B cell (primary cell): ENCODE measurements at regions not wholly inside any gene's neighbourhood (a gene's known extent, or its start where the extent isn't known, plus 50 kb on each side); places are given as distances from the start of the nearest gene placed in this dataset.

Experiments
- ATAC-seq: fragments of 200-7000 bp; cut with Tn5 transposase; one replicate; pipeline ENCODE4 v1.10.0; 2021; ENCODE audit warnings: low read depth, mild to moderate bottlenecking, moderate number of reproducible peaks, moderate library complexity
- CTCF ChIA-PET: fragments of 350-600 bp; sonication (Branson Sonifier 250); formaldehyde crosslinking; loops from one replicate; lab custom pipeline; 2021; ENCODE audit warnings: antibody characterized with exemption, inconsistent platforms; lab: Charles Lee
- POLR2A ChIA-PET: fragments of 350-600 bp; sonication (Branson Sonifier 250); formaldehyde crosslinking; loops from one replicate; lab custom pipeline; 2021; ENCODE audit warnings: antibody characterized with exemption; lab: Charles Lee
- DNase-seq: peaks from one replicate; pipeline ENCODE4 v3.0.0; 2013
- H2AFZ ChIP-seq: 2 replicates; pipeline ENCODE4 v1.6.1; 2012; ENCODE audit warnings: mild to moderate bottlenecking, low read depth, low read length; ENCODE audit not compliant: insufficient read depth, poor library complexity, severe bottlenecking
- H3K27ac ChIP-seq, 2 donors: 1 replicate in 1 of 2; 2 replicates in 1 of 2; pipeline ENCODE4 v1.5.1; 2012 to 2013; ENCODE audit warnings: low read length in 2 of 2, mild to moderate bottlenecking in 2 of 2, moderate library complexity in 1 of 2
- H3K27me3 ChIP-seq, 4 experiments: fragments of 200-600 bp in 1 of 4; sonication (generic) in 1 of 4; replicated peaks in 1 of 4; 1 replicate in 2 of 4; 2 replicates in 2 of 4; pipeline versions ENCODE4 v1.6.1 to v1.7.0; 2013 to 2016; ENCODE audit warnings: low read length in 3 of 4, mild to moderate bottlenecking in 2 of 4, mixed read lengths in 1 of 4, moderate library complexity in 1 of 4; ENCODE audit not compliant: insufficient read depth in 4 of 4, control insufficient read depth in 3 of 4; ENCODE audit errors: control extremely low read depth in 1 of 4
- H3K36me3 ChIP-seq, 2 experiments: replicated peaks in 1 of 2; 1 replicate in 1 of 2; 2 replicates in 1 of 2; pipeline versions ENCODE4 v1.6.1 to v1.7.1; 2013; ENCODE audit warnings: low read length in 1 of 2; ENCODE audit not compliant: insufficient read depth in 2 of 2, control insufficient read depth in 1 of 2; ENCODE audit errors: control extremely low read depth in 1 of 2, extremely low read depth in 1 of 2
- H3K4me1 ChIP-seq, 2 donors: fragments of 200-600 bp in 1 of 2; sonication (generic) in 1 of 2; 1 replicate in 1 of 2; 2 replicates in 1 of 2; pipeline versions ENCODE4 v1.5.1 to v1.6.1; 2013 to 2017; ENCODE audit warnings: low read length in 2 of 2; ENCODE audit not compliant: control insufficient read depth in 2 of 2, insufficient read depth in 2 of 2
- H3K4me2 ChIP-seq: replicated peaks from 2 replicates; pipeline ENCODE3; 2012; ENCODE audit warnings: mild to moderate bottlenecking, low read depth, low read length; ENCODE audit not compliant: poor library complexity, severe bottlenecking
- H3K4me3 ChIP-seq, 5 experiments: fragments of 200-600 bp in 1 of 5; sonication (generic) in 1 of 5; 1 replicate in 3 of 5; 2 replicates in 2 of 5; pipeline versions ENCODE4 v1.5.1 to v1.7.0; 2011 to 2016; ENCODE audit warnings: low read length in 4 of 5, mild to moderate bottlenecking in 4 of 5, low read depth in 2 of 5, control low read depth in 1 of 5, moderate library complexity in 1 of 5; ENCODE audit not compliant: insufficient read depth in 1 of 5; ENCODE audit errors: control extremely low read depth in 1 of 5, extremely low read depth in 1 of 5
- H3K79me2 ChIP-seq: fragments of 200-600 bp; sonication (generic); one replicate; pipeline ENCODE4 v1.6.0; 2016; ENCODE audit warnings: low read length; ENCODE audit not compliant: control insufficient read depth, insufficient read depth
- H3K9ac ChIP-seq: fragments of 200-600 bp; sonication (generic); 2 replicates; pipeline ENCODE4 v1.6.1; 2017; ENCODE audit warnings: mild to moderate bottlenecking, low read length, moderate library complexity
- H3K9me3 ChIP-seq, 3 donors: one replicate each; pipeline versions ENCODE4 v1.6.1 to v1.7.1; 2013; ENCODE audit warnings: low read length in 2 of 3; ENCODE audit not compliant: control insufficient read depth in 2 of 3, insufficient read depth in 1 of 3; ENCODE audit errors: control extremely low read depth in 1 of 3
- H4K20me1 ChIP-seq: 2 replicates; pipeline ENCODE4 v1.6.0; 2012; ENCODE audit warnings: mild to moderate bottlenecking, low read length; ENCODE audit not compliant: insufficient read depth, control insufficient read depth, poor library complexity, severe bottlenecking
- H3K27ac Mint-ChIP-seq: one replicate; pipeline ENCODE4 v1.8.0; 2021; ENCODE audit warnings: mixed read lengths
- H3K27me3 Mint-ChIP-seq: one replicate; pipeline ENCODE4 v1.8.0; 2021; ENCODE audit warnings: mixed read lengths
- H3K4me1 Mint-ChIP-seq: one replicate; pipeline ENCODE4 v1.8.0; 2021; ENCODE audit warnings: mixed read lengths
- H3K4me3 Mint-ChIP-seq: one replicate; pipeline ENCODE4 v1.8.0; 2021; ENCODE audit warnings: mixed read lengths
- H3K9me3 Mint-ChIP-seq: one replicate; pipeline ENCODE4 v1.8.0; 2022; ENCODE audit warnings: mixed read lengths; ENCODE audit not compliant: insufficient read depth
- CTCF ChIP-seq: fragments of 200-600 bp; IDR thresholded peaks from one replicate; pipeline ENCODE4 v1.8.0; 2022; ENCODE audit warnings: antibody characterized with exemption, mild to moderate bottlenecking
- EZH2 ChIP-seq: IDR thresholded peaks from 2 replicates; pipeline ENCODE4 v1.6.1; 2012; ENCODE audit warnings: borderline replicate concordance, low read depth, mild to moderate bottlenecking, moderate library complexity, low read length; ENCODE audit not compliant: insufficient read depth, poor library complexity, severe bottlenecking
- WGBS: methylation state at CpG from one replicate; pipeline ENCODE4 v1.1.5; 2013; ENCODE audit warnings: missing lambda C conversion rate; ENCODE audit not compliant: insufficient coverage; 5-methylcytosine and 5-hydroxymethylcytosine counted together
- intact Hi-C: fragments of 100-400 bp; cut with micrococcal nuclease; formaldehyde crosslinking; loops from one replicate; pipeline ENCODE4 v1.10.0; 2022

- H3K27ac Mint-ChIP-seq: no peak overlapping the region
- intact Hi-C loops: loop anchor here (1.0 kb wide), 1 partner anchor 13 kb away; no protein-coding TSS in a partner anchor
- DNase-seq: no peak
- Histone ChIP-seq H4K20me1 (no peaks in the 10 kb centered on the region), H3K9me3 (no peaks in the 10 kb centered on the region), H3K4me1 (peaks cover 21 to 25% of the 10 kb centered on the region in 2 donors), H3K79me2 (no peaks in the 10 kb centered on the region), H3K9ac (peak overlapping the region; percentile 32), H2AFZ (no peak overlapping the region), H3K27ac (no peak overlapping the region), H3K4me2 (peak overlapping the region; percentile 51), H3K4me3 (peak overlapping the region in 1 of 5 experiments; percentile 11), H3K27me3 (peaks cover 0 to 4% (median 2%) of the 10 kb centered on the region in 4 experiments), H3K36me3 (no peaks in the 10 kb centered on the region)
- no peak for ATAC-seq
- 50% methylated on average over 2 of the region's 5 CpGs for WGBS
- H3K4me3 Mint-ChIP-seq: peak overlapping the region; percentile 62
- TF ChIP-seq CTCF: no peak
- TF ChIP-seq EZH2: no peak
- no peaks in the 10 kb centered on the region for H3K9me3 Mint-ChIP-seq
- ChIA-PET POLR2A (no interaction called here), CTCF (no interaction called here)
- peaks cover 21% of the 10 kb centered on the region for H3K27me3 Mint-ChIP-seq
- H3K4me1 Mint-ChIP-seq: peaks cover 23% of the 10 kb centered on the region
Measured at GRCh38 chr2:39504790-39505335, 67.8 kb upstream of the MAP4K3 start.

GRCh38 chr2:39506215-39506614, 69.1 kb upstream of the MAP4K3 start:
- Histone ChIP-seq H3K4me2 (no peak overlapping the region), H4K20me1 (no peaks in the 10 kb centered on the region), H3K9ac (no peak overlapping the region), H2AFZ (no peak overlapping the region), H3K4me3 (no peak overlapping the region), H3K27me3 (peaks cover 0 to 4% (median 2%) of the 10 kb centered on the region in 4 experiments), H3K79me2 (no peaks in the 10 kb centered on the region), H3K4me1 (peaks cover 21 to 25% of the 10 kb centered on the region in 2 donors), H3K9me3 (no peaks in the 10 kb centered on the region), H3K36me3 (no peaks in the 10 kb centered on the region), H3K27ac (no peak overlapping the region)
- TF ChIP-seq CTCF (no peak), EZH2 (no peak)
- Mint-ChIP-seq H3K4me3 (no peak overlapping the region), H3K4me1 (peaks cover 23% of the 10 kb centered on the region), H3K27ac (no peak overlapping the region), H3K27me3 (peaks cover 11% of the 10 kb centered on the region), H3K9me3 (no peaks in the 10 kb centered on the region)
- no CpG with 5 or more reads among the region's 2 CpGs for WGBS
- DNase-seq (no peak), ATAC-seq (no peak)
- CTCF ChIA-PET: no interaction called here
- POLR2A ChIA-PET: no interaction called here
- intact Hi-C loops: no loop called here
